Hepatocyte (in vitro differentiated cells): ENCODE measurements at regions not wholly inside any gene's neighbourhood (a gene's known extent, or its start where the extent isn't known, plus 50 kb on each side); places are given as distances from the start of the nearest gene placed in this dataset.

Source experiments
- DNase-seq: peaks from one replicate; pipeline ENCODE4 v3.0.0-alpha.2; 2016; ENCODE audit warnings: low spot score
- H2AFZ ChIP-seq: fragments of 200-600 bp; sonication (generic); 2 replicates; pipeline ENCODE4 v1.6.0; 2016; ENCODE audit warnings: antibody characterized with exemption, mild to moderate bottlenecking
- H3K27ac ChIP-seq: fragments of 200-600 bp; sonication (generic); 2 replicates; pipeline ENCODE4 v1.5.1; 2016; ENCODE audit warnings: mild to moderate bottlenecking
- H3K27me3 ChIP-seq: fragments of 200-600 bp; sonication (generic); 2 replicates; pipeline ENCODE4 v1.6.1; 2016
- H3K36me3 ChIP-seq: fragments of 200-600 bp; sonication (generic); replicated peaks from 2 replicates; pipeline ENCODE4 v1.5.1; 2016; ENCODE audit warnings: low read depth; ENCODE audit not compliant: insufficient read depth
- H3K4me1 ChIP-seq: fragments of 200-600 bp; sonication (generic); 2 replicates; pipeline ENCODE4 v1.5.1; 2016; ENCODE audit warnings: mild to moderate bottlenecking, moderate library complexity; ENCODE audit not compliant: insufficient read depth
- H3K4me2 ChIP-seq: fragments of 200-600 bp; sonication (generic); 2 replicates; pipeline ENCODE4 v1.6.0; 2016
- H3K4me3 ChIP-seq: fragments of 200-600 bp; sonication (generic); 2 replicates; pipeline ENCODE4 v1.5.1; 2016; ENCODE audit warnings: mild to moderate bottlenecking
- H3K79me2 ChIP-seq: fragments of 200-600 bp; sonication (generic); 2 replicates; pipeline ENCODE4 v1.6.0; 2017; ENCODE audit warnings: mild to moderate bottlenecking
- H3K9me2 ChIP-seq: fragments of 200-600 bp; sonication (generic); replicated peaks from 2 replicates; pipeline ENCODE4 v1.6.0; 2017; ENCODE audit warnings: mild to moderate bottlenecking; ENCODE audit not compliant: insufficient read depth
- H3K9me3 ChIP-seq: fragments of 200-600 bp; sonication (generic); 2 replicates; pipeline ENCODE4 v1.5.1; 2016; ENCODE audit warnings: low read depth, mild to moderate bottlenecking
- H4K20me1 ChIP-seq: fragments of 200-600 bp; sonication (generic); 2 replicates; pipeline ENCODE4 v1.6.0; 2016; ENCODE audit warnings: mild to moderate bottlenecking; ENCODE audit not compliant: insufficient read depth, poor library complexity, severe bottlenecking
- CTCF ChIP-seq: fragments of 200-600 bp; sonication (generic); IDR thresholded peaks from 2 replicates; pipeline ENCODE4 v1.5.1; 2016; ENCODE audit warnings: antibody characterized with exemption, mild to moderate bottlenecking; ENCODE audit not compliant: poor library complexity
- EZH2 ChIP-seq: fragments of 200-600 bp; sonication (generic); IDR thresholded peaks from 2 replicates; pipeline ENCODE4 v1.6.1; 2016; ENCODE audit warnings: antibody characterized with exemption, mild to moderate bottlenecking, borderline replicate concordance
- EZH2phosphoT487 ChIP-seq: fragments of 200-600 bp; sonication (generic); IDR thresholded peaks from one replicate; pipeline ENCODE4 v1.6.1; 2018; ENCODE audit warnings: antibody characterized with exemption, mild to moderate bottlenecking, low read depth, moderate library complexity; ENCODE audit not compliant: unreplicated experiment, severe bottlenecking
- whole genome bisulfite sequencing: methylation state at CpG from one replicate; pipeline ENCODE4 v1.1.6; 2016; ENCODE audit warnings: low lambda C conversion rate; ENCODE audit errors: missing lambda C conversion rate; 5-methylcytosine and 5-hydroxymethylcytosine counted together

DNA sequence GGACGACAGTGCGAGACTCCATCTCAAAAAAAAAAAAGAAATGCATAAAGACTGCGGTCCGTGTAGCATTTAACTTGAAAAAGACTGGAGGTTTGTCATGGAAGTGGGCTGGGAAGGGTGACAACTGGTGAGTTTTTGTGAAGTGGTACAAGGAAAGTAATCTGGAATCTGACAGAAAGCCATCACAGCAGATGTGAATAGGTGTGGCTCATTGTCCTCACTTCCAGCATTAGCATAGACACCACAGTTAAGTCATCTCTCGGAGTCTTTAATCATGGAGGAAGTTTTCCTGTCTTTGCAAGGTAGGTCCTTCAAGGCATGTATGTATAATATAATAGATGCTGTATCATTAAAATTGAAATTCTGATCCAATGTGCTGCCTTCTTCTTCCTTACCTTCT, 453.2 kb downstream of the TFAP2A start:
- Histone ChIP-seq H2AFZ (no peak overlapping the region), H3K27me3 (no peaks in the 10 kb centered on the region), H3K4me3 (no peak overlapping the region), H3K9me2 (no peaks in the 10 kb centered on the region), H3K4me1 (no peaks in the 10 kb centered on the region), H4K20me1 (no peaks in the 10 kb centered on the region), H3K79me2 (no peaks in the 10 kb centered on the region), H3K36me3 (no peaks in the 10 kb centered on the region), H3K9me3 (no peaks in the 10 kb centered on the region), H3K27ac (no peak overlapping the region), H3K4me2 (no peak overlapping the region)
- 95% methylated on average over 5 of the region's 5 CpGs for WGBS
- no peak for TF ChIP-seq CTCF
- no peak for TF ChIP-seq EZH2phosphoT487
- TF ChIP-seq EZH2, result no peak
- DNase-seq, result no peak

DNA sequence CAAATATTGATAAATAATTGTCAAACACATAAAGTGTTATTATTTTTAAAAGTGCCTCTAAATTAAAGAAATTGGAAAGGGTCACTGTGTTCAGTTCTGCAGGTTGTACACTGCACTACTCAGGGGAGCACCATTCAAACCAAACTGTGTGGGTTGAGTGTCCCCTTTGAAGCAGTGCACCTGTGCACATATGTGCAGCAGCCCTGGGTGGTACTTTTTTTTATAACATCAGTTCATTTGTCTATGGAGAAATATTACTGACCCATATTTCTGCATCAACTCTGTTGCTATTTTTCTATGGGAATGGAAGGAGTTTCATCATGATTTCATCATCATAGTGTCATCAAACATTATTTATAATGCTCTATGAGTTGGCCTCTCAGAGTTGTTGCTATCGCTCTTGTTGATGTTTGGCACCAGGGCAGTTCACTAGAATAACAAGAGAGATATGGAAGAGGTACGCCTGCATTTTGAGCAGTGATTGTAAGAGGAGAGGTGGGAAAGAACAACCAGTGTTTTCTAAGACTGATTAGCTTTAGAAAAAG, 457.6 kb downstream of the TFAP2A start:
- H3K4me3 ChIP-seq, result no peak overlapping the region
- no peaks in the 10 kb centered on the region for H3K4me1 ChIP-seq
- no peaks in the 10 kb centered on the region for H3K79me2 ChIP-seq
- DNase-seq, result no peak
- H3K9me2 ChIP-seq, result no peaks in the 10 kb centered on the region
- no peaks in the 10 kb centered on the region for H4K20me1 ChIP-seq
- H2AFZ ChIP-seq, result no peak overlapping the region
- H3K4me2 ChIP-seq, result no peak overlapping the region
- H3K27me3 ChIP-seq, result no peaks in the 10 kb centered on the region
- no peak overlapping the region for H3K27ac ChIP-seq
- no peak for TF ChIP-seq EZH2
- TF ChIP-seq EZH2phosphoT487, result no peak
- no peak for TF ChIP-seq CTCF
- H3K9me3 ChIP-seq, result no peaks in the 10 kb centered on the region
- WGBS, result 97% methylated on average over 2 of the region's 2 CpGs
- no peaks in the 10 kb centered on the region for H3K36me3 ChIP-seq

DNA sequence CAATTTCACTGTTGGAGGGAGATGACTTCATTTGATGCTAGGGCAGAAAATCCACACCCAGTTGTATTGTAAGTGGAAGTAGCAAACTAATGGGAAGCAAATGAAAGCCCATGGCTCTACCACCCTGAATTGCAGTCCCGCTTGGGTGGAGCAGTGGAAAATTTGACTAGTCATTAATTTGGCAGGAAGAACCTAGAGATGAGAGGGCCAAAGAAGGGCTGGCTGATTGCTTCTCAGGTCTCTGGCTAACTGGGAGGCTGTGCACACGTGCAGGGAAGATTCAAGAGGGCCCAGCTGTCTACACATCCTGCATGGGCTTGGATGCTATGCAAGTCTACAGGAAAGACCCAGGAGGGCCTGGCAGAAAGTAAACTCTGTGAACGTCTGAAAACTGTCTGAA, 466.2 kb downstream of the TFAP2A start:
- Histone ChIP-seq H3K4me1 (no peaks in the 10 kb centered on the region), H2AFZ (no peak overlapping the region), H3K9me2 (no peaks in the 10 kb centered on the region), H4K20me1 (no peaks in the 10 kb centered on the region), H3K79me2 (no peaks in the 10 kb centered on the region), H3K27me3 (no peaks in the 10 kb centered on the region), H3K9me3 (no peaks in the 10 kb centered on the region), H3K4me2 (no peak overlapping the region), H3K27ac (no peak overlapping the region), H3K36me3 (no peaks in the 10 kb centered on the region), H3K4me3 (no peak overlapping the region)
- DNase-seq, result no peak
- 63% methylated on average over 3 of the region's 3 CpGs for WGBS
- TF ChIP-seq CTCF (no peak), EZH2 (no peak), EZH2phosphoT487 (no peak)

DNA sequence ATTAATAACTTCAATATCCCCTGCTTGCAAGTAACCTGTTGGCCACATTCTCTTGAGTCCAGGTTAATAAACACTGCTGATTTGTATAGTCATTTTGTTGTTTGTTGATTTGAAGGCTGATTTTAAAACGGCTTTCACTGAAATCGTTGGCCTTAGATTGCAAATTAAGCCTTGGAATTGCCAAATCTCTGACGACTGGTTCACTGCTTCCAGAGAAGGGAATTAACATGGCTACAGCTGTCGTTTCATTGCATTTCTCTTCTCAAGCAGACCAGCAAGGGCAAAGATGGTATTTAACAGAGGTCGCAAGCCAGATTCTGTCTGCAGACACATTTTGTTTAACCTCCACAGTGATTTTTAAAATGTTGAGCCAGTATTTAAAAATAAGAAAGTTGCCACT, 470.9 kb downstream of the TFAP2A start:
- H3K79me2 ChIP-seq, result no peaks in the 10 kb centered on the region
- H3K4me1 ChIP-seq, result no peaks in the 10 kb centered on the region
- DNase-seq, result no peak
- H3K4me3 ChIP-seq, result no peak overlapping the region
- 75% methylated on average over 5 of the region's 5 CpGs for WGBS
- H3K27ac ChIP-seq, result no peak overlapping the region
- no peaks in the 10 kb centered on the region for H3K9me3 ChIP-seq
- no peaks in the 10 kb centered on the region for H3K9me2 ChIP-seq
- no peaks in the 10 kb centered on the region for H3K36me3 ChIP-seq
- H3K4me2 ChIP-seq, result no peak overlapping the region
- no peaks in the 10 kb centered on the region for H4K20me1 ChIP-seq
- H3K27me3 ChIP-seq, result no peaks in the 10 kb centered on the region
- no peak overlapping the region for H2AFZ ChIP-seq
- no peak for TF ChIP-seq EZH2phosphoT487
- TF ChIP-seq CTCF, result no peak
- no peak for TF ChIP-seq EZH2
